T-cell (primary cell): ENCODE measurements at regions not wholly inside any gene's neighbourhood (a gene's known extent, or its start where the extent isn't known, plus 50 kb on each side); places are given as distances from the start of the nearest gene placed in this dataset.

ENCODE experiments used
- ATAC-seq, 4 experiments: fragments of 200-7000 bp in 3 of 4; fragments of 150-1000 bp in 1 of 4; cut with Tn5 transposase; replicated peaks in 1 of 4; 1 replicate in 3 of 4; 2 replicates in 1 of 4; pipeline ENCODE4 v1.10.0; 2021; ENCODE audit warnings: moderate library complexity in 3 of 4, mild to moderate bottlenecking in 2 of 4, moderate number of reproducible peaks in 1 of 4
- CTCF ChIA-PET, 2 donors: fragments of 300-600 bp; sonication (Branson Sonifier 250); formaldehyde crosslinking; loops; one replicate each; lab custom pipeline; 2022; ENCODE audit warnings: antibody characterized with exemption in 2 of 2; lab: Charles Lee
- POLR2A ChIA-PET, 2 donors: fragments of 300-600 bp; sonication (Branson Sonifier 250); formaldehyde crosslinking; loops; one replicate each; lab custom pipeline; 2022; ENCODE audit warnings: antibody characterized with exemption in 2 of 2; lab: Charles Lee
- DNase-seq, 35 experiments: peaks; one replicate each; pipeline versions ENCODE4 v3.0.0 to v3.0.0-alpha.2; 2013 to 2023
- H3K27ac ChIP-seq: one replicate; pipeline ENCODE4 v1.5.1; 2013; ENCODE audit warnings: low read length
- H3K27me3 ChIP-seq, 2 experiments: replicated peaks in 1 of 2; 1 replicate in 1 of 2; 2 replicates in 1 of 2; pipeline versions ENCODE4 v1.6.1 to v1.7.0; 2013; ENCODE audit warnings: low read length in 1 of 2, mixed read lengths in 1 of 2; ENCODE audit not compliant: control insufficient read depth in 2 of 2, insufficient read depth in 2 of 2; ENCODE audit errors: extremely low read depth in 1 of 2
- H3K36me3 ChIP-seq, 2 donors: 1 replicate in 1 of 2; 2 replicates in 1 of 2; pipeline versions ENCODE4 v1.6.1 to v1.7.0; 2013; ENCODE audit warnings: low read length in 1 of 2; ENCODE audit not compliant: control insufficient read depth in 2 of 2, insufficient read depth in 1 of 2; ENCODE audit errors: extremely low read depth in 1 of 2
- H3K4me1 ChIP-seq, 2 experiments: 1 replicate in 1 of 2; 2 replicates in 1 of 2; pipeline versions ENCODE4 v1.6.1 to v1.7.0; 2013; ENCODE audit warnings: low read length in 2 of 2, mixed read lengths in 1 of 2; ENCODE audit not compliant: insufficient read depth in 2 of 2, control insufficient read depth in 1 of 2; ENCODE audit errors: extremely low read depth in 1 of 2
- H3K4me3 ChIP-seq, 2 donors: 1 replicate in 1 of 2; 2 replicates in 1 of 2; pipeline versions ENCODE4 v1.5.1 to v1.7.0; 2013; ENCODE audit warnings: mild to moderate bottlenecking in 2 of 2, low read length in 1 of 2, moderate library complexity in 1 of 2; ENCODE audit not compliant: control insufficient read depth in 1 of 2; ENCODE audit errors: extremely low read depth in 1 of 2
- H3K9me3 ChIP-seq: 2 replicates; pipeline ENCODE4 v1.7.0; 2013
- H3K27ac Mint-ChIP-seq, 2 donors: one replicate each; pipeline ENCODE4 v1.8.0; 2020 to 2021; ENCODE audit warnings: mild to moderate bottlenecking in 2 of 2, mixed read lengths in 2 of 2
- H3K27me3 Mint-ChIP-seq, 2 donors: one replicate each; pipeline ENCODE4 v1.8.0; 2021 to 2022; ENCODE audit warnings: mixed read lengths in 2 of 2
- H3K36me3 Mint-ChIP-seq: one replicate; pipeline ENCODE4 v1.8.0; 2021; ENCODE audit warnings: mixed read lengths
- H3K4me1 Mint-ChIP-seq, 3 donors: one replicate each; pipeline ENCODE4 v1.8.0; 2020 to 2022; ENCODE audit warnings: mixed read lengths in 3 of 3, mild to moderate bottlenecking in 1 of 3
- H3K4me3 Mint-ChIP-seq, 3 donors: one replicate each; pipeline ENCODE4 v1.8.0; 2020 to 2022; ENCODE audit warnings: mild to moderate bottlenecking in 3 of 3, mixed read lengths in 3 of 3, moderate library complexity in 3 of 3
- H3K9me3 Mint-ChIP-seq, 3 donors: one replicate each; pipeline ENCODE4 v1.8.0; 2020 to 2022; ENCODE audit warnings: mixed read lengths in 3 of 3
- WGBS: methylation state at CpG from one replicate; pipeline ENCODE4 v1.1.5; 2013; ENCODE audit warnings: missing lambda C conversion rate; ENCODE audit not compliant: insufficient coverage; 5-methylcytosine and 5-hydroxymethylcytosine counted together

GRCh38 chr2:63784461-63784860, 57.2 kb upstream of the UGP2 start:
- Mint-ChIP-seq H3K36me3 (no peaks in the 10 kb centered on the region), H3K4me1 (no peaks in the 10 kb centered on the region), H3K27ac (no peak overlapping the region), H3K27me3 (no peaks in the 10 kb centered on the region), H3K9me3 (no peaks in the 10 kb centered on the region), H3K4me3 (no peak overlapping the region)
- ChIA-PET POLR2A (interaction anchor here in 1 of 2 donors (0.6 kb wide), 1 partner anchor 19 kb away, joined by 5 read pairs; no protein-coding TSS in a partner anchor), CTCF (interaction anchor here in 1 of 2 donors (1.1 kb wide), 1 partner anchor 77 kb away, joined by 6 read pairs; no protein-coding TSS in a partner anchor)
- H3K4me3 ChIP-seq, result no peak overlapping the region
- no peaks in the 10 kb centered on the region for H3K9me3 ChIP-seq
- H3K4me1 ChIP-seq, result no peaks in the 10 kb centered on the region
- no peak overlapping the region for H3K27ac ChIP-seq
- ATAC-seq (no peak), DNase-seq (no peak)
- H3K27me3 ChIP-seq, result no peaks in the 10 kb centered on the region
- no peaks in the 10 kb centered on the region for H3K36me3 ChIP-seq

GRCh38 chr2:63785096-63785495, 56.6 kb upstream of the UGP2 start:
- Mint-ChIP-seq H3K27me3 (no peaks in the 10 kb centered on the region), H3K9me3 (no peaks in the 10 kb centered on the region), H3K4me3 (no peak overlapping the region), H3K27ac (no peak overlapping the region), H3K4me1 (no peaks in the 10 kb centered on the region), H3K36me3 (no peaks in the 10 kb centered on the region)
- CTCF ChIA-PET, result interaction anchor here in 1 of 2 donors (1.1 kb wide), 1 partner anchor 76 kb away, joined by 6 read pairs; no protein-coding TSS in a partner anchor
- Histone ChIP-seq H3K9me3 (no peaks in the 10 kb centered on the region), H3K27me3 (no peaks in the 10 kb centered on the region), H3K4me3 (no peak overlapping the region), H3K27ac (no peak overlapping the region), H3K4me1 (no peaks in the 10 kb centered on the region), H3K36me3 (no peaks in the 10 kb centered on the region)
- POLR2A ChIA-PET, result no interaction called here
- WGBS, result no CpG with 5 or more reads among the region's 1 CpG
- no peak for ATAC-seq
- no peak for DNase-seq

GRCh38 chr2:63786471-63786870, 55.2 kb upstream of the UGP2 start:
- Histone ChIP-seq H3K36me3 (no peaks in the 10 kb centered on the region), H3K27me3 (no peaks in the 10 kb centered on the region), H3K27ac (no peak overlapping the region), H3K4me1 (no peaks in the 10 kb centered on the region), H3K9me3 (no peaks in the 10 kb centered on the region), H3K4me3 (no peak overlapping the region)
- POLR2A ChIA-PET, result no interaction called here
- H3K27me3 Mint-ChIP-seq, result no peaks in the 10 kb centered on the region
- no peak for ATAC-seq
- no peaks in the 10 kb centered on the region for H3K36me3 Mint-ChIP-seq
- WGBS, result no CpG with 5 or more reads among the region's 3 CpGs
- H3K4me3 Mint-ChIP-seq, result no peak overlapping the region
- H3K4me1 Mint-ChIP-seq, result no peaks in the 10 kb centered on the region
- H3K27ac Mint-ChIP-seq, result no peak overlapping the region
- DNase-seq, result no peak
- CTCF ChIA-PET, result no interaction called here
- H3K9me3 Mint-ChIP-seq, result no peaks in the 10 kb centered on the region

- ChIA-PET CTCF (no interaction called here), POLR2A (no interaction called here)
- Mint-ChIP-seq H3K27me3 (no peaks in the 10 kb centered on the region), H3K9me3 (peaks cover 0 to 6% (median 0%) of the 10 kb centered on the region in 3 donors), H3K36me3 (no peaks in the 10 kb centered on the region), H3K4me1 (no peaks in the 10 kb centered on the region), H3K4me3 (no peak overlapping the region), H3K27ac (no peak overlapping the region)
- H3K36me3 ChIP-seq, result no peaks in the 10 kb centered on the region
- no peaks in the 10 kb centered on the region for H3K27me3 ChIP-seq
- no peak overlapping the region for H3K4me3 ChIP-seq
- H3K9me3 ChIP-seq, result no peaks in the 10 kb centered on the region
- no peaks in the 10 kb centered on the region for H3K4me1 ChIP-seq
- DNase-seq (no peak), ATAC-seq (no peak)
- no peak overlapping the region for H3K27ac ChIP-seq
- no CpG with 5 or more reads among the region's 3 CpGs for WGBS
These were observed 53.6 kb upstream of the UGP2 start for GRCh38 chr2:63788071-63788470.

- Mint-ChIP-seq H3K9me3 (peaks cover 0 to 6% (median 0%) of the 10 kb centered on the region in 3 donors), H3K27ac (no peak overlapping the region), H3K36me3 (no peaks in the 10 kb centered on the region), H3K4me1 (no peaks in the 10 kb centered on the region), H3K4me3 (no peak overlapping the region), H3K27me3 (no peaks in the 10 kb centered on the region)
- ChIA-PET CTCF (interaction anchor here in 1 of 2 donors (0.5 kb wide), 1 partner anchor 519 kb away, joined by 3 read pairs; no protein-coding TSS in a partner anchor), POLR2A (no interaction called here)
- Histone ChIP-seq H3K27ac (no peak overlapping the region), H3K9me3 (no peaks in the 10 kb centered on the region), H3K36me3 (no peaks in the 10 kb centered on the region), H3K4me3 (no peak overlapping the region), H3K27me3 (no peaks in the 10 kb centered on the region), H3K4me1 (no peaks in the 10 kb centered on the region)
- ATAC-seq (no peak), DNase-seq (no peak)
- 100% methylated on average over 1 of the region's 5 CpGs for WGBS
These were observed 52.2 kb upstream of the UGP2 start for GRCh38 chr2:63789338-63790020.

GRCh38 chr2:63790491-63790890, 51.2 kb upstream of the UGP2 start:
- no CpG with 5 or more reads among the region's 2 CpGs for WGBS

More at GRCh38 chr2:63790491-63790890, 51.2 kb upstream of the UGP2 start:
- ATAC-seq (no peak), DNase-seq (no peak)
- Mint-ChIP-seq H3K4me3 (no peak overlapping the region), H3K36me3 (no peaks in the 10 kb centered on the region), H3K9me3 (peaks cover 0 to 6% (median 0%) of the 10 kb centered on the region in 3 donors), H3K27ac (no peak overlapping the region), H3K4me1 (no peaks in the 10 kb centered on the region), H3K27me3 (no peaks in the 10 kb centered on the region)
- POLR2A ChIA-PET, result no interaction called here
- no peak overlapping the region for H3K27ac ChIP-seq
- no peaks in the 10 kb centered on the region for H3K4me1 ChIP-seq
- H3K4me3 ChIP-seq, result no peak overlapping the region
- no peaks in the 10 kb centered on the region for H3K27me3 ChIP-seq
- no peaks in the 10 kb centered on the region for H3K9me3 ChIP-seq
- CTCF ChIA-PET, result no interaction called here
- no peaks in the 10 kb centered on the region for H3K36me3 ChIP-seq
